Mucosa of descending colon (tissue), 3 donors: ENCODE measurements at regions not wholly inside any gene's neighbourhood (a gene's known extent, or its start where the extent isn't known, plus 50 kb on each side); places are given as distances from the start of the nearest gene placed in this dataset.
"Not testable (repeated sequence)": the region's sequence is repeated elsewhere in the genome, so short reads cannot be mapped to it uniquely, and the experiment has no call there.

Experiments used
- ATAC-seq: fragments of 200-7000 bp; cut with Tn5 transposase; one replicate; pipeline ENCODE4 v1.9.1; 2020; ENCODE audit warnings: mild to moderate bottlenecking, moderate library complexity
- DNase-seq, 3 donors: peaks; one replicate each; pipeline ENCODE4 v3.0.0-alpha.2; 2020
- H3K36me3 ChIP-seq: fragments of 200-600 bp; one replicate; pipeline ENCODE4 v1.8.0; 2021; ENCODE audit warnings: low read depth, mild to moderate bottlenecking
- H3K4me1 ChIP-seq: fragments of 200-600 bp; one replicate; pipeline ENCODE4 v1.8.0; 2021; ENCODE audit warnings: low read depth, mild to moderate bottlenecking
- H3K4me3 ChIP-seq: fragments of 200-600 bp; one replicate; pipeline ENCODE4 v1.8.0; 2021; ENCODE audit warnings: mild to moderate bottlenecking
- H3K9me3 ChIP-seq: fragments of 200-600 bp; one replicate; pipeline ENCODE4 v1.8.0; 2021; ENCODE audit warnings: mild to moderate bottlenecking
- CTCF ChIP-seq: fragments of 200-600 bp; IDR thresholded peaks from one replicate; pipeline ENCODE4 v1.8.0; 2022; ENCODE audit warnings: antibody characterized with exemption, mild to moderate bottlenecking
- intact Hi-C, 2 donors: fragments of 100-400 bp; cut with DNase I in 1 of 2; cut with micrococcal nuclease in 1 of 2; formaldehyde crosslinking; loops; one replicate each; pipeline versions ENCODE4 v1.11.0 to v1.11.1; 2022; cut with DNase I, micrococcal nuclease
- donor health status: DM: no; HTN: no; CAD: no; lungs with moderate emphysema.
- donor health status: DM: no; HTN: no; CAD: no.
- donor health status: DM: no; HTN: yes; CAD: no.

DNA sequence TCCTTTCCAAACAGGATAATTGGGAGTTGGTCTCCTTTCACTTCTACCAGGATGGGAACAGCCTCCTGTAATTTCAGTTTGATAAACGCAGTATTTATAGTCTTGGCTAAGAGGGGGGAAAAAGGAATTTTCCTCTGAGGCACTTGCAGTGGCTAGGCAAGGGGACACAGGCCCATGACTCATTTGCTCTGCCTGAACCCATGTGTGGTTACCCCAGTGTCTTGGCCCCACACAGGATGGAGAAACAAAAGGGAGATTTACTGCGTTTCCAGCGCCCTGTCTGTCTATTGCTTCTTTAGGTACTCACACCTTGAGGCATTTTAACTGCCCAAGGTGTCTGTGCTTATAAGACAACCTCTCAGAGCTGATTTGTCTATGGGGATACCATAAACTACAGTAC lies 74.8 kb upstream of the NEDD9 start:
- intact Hi-C loops: no loop called here
- Histone ChIP-seq H3K4me3 (no peak overlapping the region), H3K9me3 (no peaks in the 10 kb centered on the region), H3K4me1 (no peaks in the 10 kb centered on the region), H3K36me3 (no peaks in the 10 kb centered on the region)
- DNase-seq: no peak
- no peak for TF ChIP-seq CTCF
- ATAC-seq: no peak

- intact Hi-C loops: no loop called here
- no peak overlapping the region for H3K4me3 ChIP-seq
- TF ChIP-seq CTCF: no peak
- H3K4me1 ChIP-seq: no peaks in the 10 kb centered on the region
- ATAC-seq: no peak
- peaks cover 4% of the 10 kb centered on the region for H3K9me3 ChIP-seq
- DNase-seq: no peak
- no peaks in the 10 kb centered on the region for H3K36me3 ChIP-seq
Observed at GRCh38 chr6:11304946-11305345, 72.5 kb upstream of the NEDD9 start.

DNA sequence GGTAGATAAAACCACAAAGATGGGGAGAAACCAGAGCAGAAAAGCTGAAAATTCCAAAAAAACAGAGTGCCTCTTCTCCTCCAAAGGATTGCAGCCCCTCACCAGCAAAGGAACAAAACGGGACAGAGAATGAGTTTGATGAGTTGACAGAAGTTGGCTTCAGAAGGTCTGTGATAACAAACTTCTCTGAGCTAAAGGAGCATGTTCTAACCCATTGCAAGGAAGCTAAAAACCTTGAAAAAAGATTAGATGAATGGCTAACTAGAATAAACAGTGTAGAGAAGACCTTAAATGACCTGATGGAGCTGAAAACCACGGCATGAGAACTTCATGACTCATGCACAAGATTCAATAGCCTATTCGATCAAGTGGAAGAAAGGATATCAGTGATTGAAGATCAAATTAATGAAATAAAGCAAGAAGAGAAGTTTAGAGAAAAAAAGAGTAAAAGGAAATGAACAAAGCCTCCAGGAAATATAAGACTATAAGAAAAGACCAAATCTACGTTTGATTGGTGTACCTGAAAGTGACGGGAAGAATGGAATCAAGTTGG lies 67.5 kb upstream of the NEDD9 start:
- H3K9me3 ChIP-seq, intact Hi-C loops, H3K36me3 ChIP-seq, H3K4me3 ChIP-seq, H3K4me1 ChIP-seq, ATAC-seq, DNase-seq: not testable (repeated sequence)

- H3K4me3 ChIP-seq, DNase-seq, H3K36me3 ChIP-seq, ATAC-seq, H3K9me3 ChIP-seq, intact Hi-C loops, H3K4me1 ChIP-seq: not testable (repeated sequence)
Observed at GRCh38 chr6:11299421-11299784, 66.9 kb upstream of the NEDD9 start.

GRCh38 chr6:11298651-11299420 lies 66.4 kb upstream of the NEDD9 start:
- intact Hi-C loops: no loop called here

GRCh38 chr6:11297376-11297729 lies 64.9 kb upstream of the NEDD9 start:
- DNase-seq: no peak
- no peak for TF ChIP-seq CTCF
- peak; percentile 59 for ATAC-seq
- Histone ChIP-seq H3K4me1 (peaks cover 7% of the 10 kb centered on the region), H3K36me3 (no peaks in the 10 kb centered on the region), H3K4me3 (no peak overlapping the region), H3K9me3 (peaks cover 4% of the 10 kb centered on the region)
- intact Hi-C loops: no loop called here

More at GRCh38 chr6:11298651-11299420, 66.4 kb upstream of the NEDD9 start:
- no peak for TF ChIP-seq CTCF
- DNase-seq (peak in 1 of 3 donors; percentile 51), ATAC-seq (no peak)
- H3K9me3 ChIP-seq: peaks cover 4% of the 10 kb centered on the region
- peaks cover 4% of the 10 kb centered on the region for H3K4me1 ChIP-seq
- H3K36me3 ChIP-seq: no peaks in the 10 kb centered on the region
- no peak overlapping the region for H3K4me3 ChIP-seq
